Thyroid gland (tissue), 4 donors: ENCODE measurements at regions not wholly inside any gene's neighbourhood (a gene's known extent, or its start where the extent isn't known, plus 50 kb on each side); places are given as distances from the start of the nearest gene placed in this dataset.
A peak's percentile ranks its signal among the peaks of the same experiment; 100 is the strongest.

Experiments
- DNase-seq, 2 donors: peaks; one replicate each; pipeline ENCODE4 v3.0.0-alpha.2; 2019
- H3K27ac ChIP-seq, 3 donors: fragments of 200-600 bp; sonication (generic); 1 replicate in 2 of 3; 2 replicates in 1 of 3; pipeline ENCODE4 v1.5.1; 2016 to 2019; ENCODE audit warnings: mild to moderate bottlenecking in 1 of 3, moderate library complexity in 1 of 3
- H3K27me3 ChIP-seq: fragments of 200-600 bp; sonication (generic); one replicate; pipeline ENCODE4 v1.5.1; 2019
- H3K36me3 ChIP-seq, 2 donors: fragments of 200-600 bp; sonication (generic); one replicate each; pipeline ENCODE4 v1.5.1; 2016 to 2019
- H3K4me1 ChIP-seq, 2 donors: fragments of 200-600 bp; sonication (generic); one replicate each; pipeline ENCODE4 v1.5.1; 2017 to 2019
- H3K4me3 ChIP-seq, 3 donors: fragments of 200-600 bp; sonication (generic); replicated peaks in 1 of 3; 1 replicate in 2 of 3; 2 replicates in 1 of 3; pipeline ENCODE4 v1.5.1; 2016; ENCODE audit warnings: mild to moderate bottlenecking in 1 of 3
- H3K9me3 ChIP-seq: fragments of 200-600 bp; sonication (generic); one replicate; pipeline ENCODE4 v1.5.1; 2017
- CTCF ChIP-seq, 6 experiments: fragments of 200-600 bp in 3 of 6; fragments of 450-650 bp in 3 of 6; sonication (generic) in 3 of 6; IDR thresholded peaks; one replicate each; pipeline ENCODE4 v1.5.1; 2016 to 2019; ENCODE audit warnings: antibody characterized with exemption in 6 of 6, mild to moderate bottlenecking in 2 of 6, inconsistent platforms in 1 of 6, moderate library complexity in 1 of 6
- POLR2A ChIP-seq, 2 donors: fragments of 450-650 bp; IDR thresholded peaks; one replicate each; pipeline ENCODE4 v1.6.1; 2017; ENCODE audit warnings: antibody characterized with exemption in 2 of 2, mild to moderate bottlenecking in 2 of 2, moderate library complexity in 1 of 2
- WGBS, 2 donors: methylation state at CpG; one replicate each; pipeline ENCODE4 v1.1.5; 2017; 5-methylcytosine and 5-hydroxymethylcytosine counted together
- intact Hi-C: fragments of 100-400 bp; cut with DNase I; formaldehyde crosslinking; loops from one replicate; pipeline ENCODE4 v1.15.1; 2023

GRCh38 chr1:245094954-245095353 lies 59.8 kb upstream of the KIF26B start:
- TF ChIP-seq POLR2A (IDR thresholded peaks at IDR 0.05) (no peak), CTCF (IDR thresholded peaks at IDR 0.05) (no peak)
- Histone ChIP-seq H3K4me3 (no peak overlapping the region), H3K36me3 (no peaks in the 10 kb centered on the region), H3K27me3 (no peaks in the 10 kb centered on the region), H3K27ac (peak overlapping the region; percentile 34 to 70 (median 68)), H3K4me1 (peaks cover 34 to 43% of the 10 kb centered on the region in 2 donors), H3K9me3 (no peaks in the 10 kb centered on the region)
- 28 to 50% methylated on average over 5 of the region's 5 CpGs for WGBS, 2 donors
- intact Hi-C loops: no loop called here
- peak; percentile 84 to 91 for DNase-seq

- intact Hi-C loops: no loop called here
- WGBS, 2 donors: 92 to 95% methylated on average over 10 of the region's 10 CpGs
- Histone ChIP-seq H3K9me3 (no peaks in the 10 kb centered on the region), H3K4me3 (no peak overlapping the region), H3K27ac (peak overlapping the region in 1 of 3 donors; percentile 20), H3K36me3 (no peaks in the 10 kb centered on the region), H3K27me3 (no peaks in the 10 kb centered on the region), H3K4me1 (peaks cover 34 to 39% of the 10 kb centered on the region in 2 donors)
- DNase-seq: no peak
- TF ChIP-seq POLR2A (IDR thresholded peaks at IDR 0.05) (no peak), CTCF (IDR thresholded peaks at IDR 0.05) (no peak)
Observed at GRCh38 chr1:245094092-245094491, 60.7 kb upstream of the KIF26B start.

GRCh38 chr1:245092638-245092976 lies 62.2 kb upstream of the KIF26B start:
- Histone ChIP-seq H3K27me3 (no peaks in the 10 kb centered on the region), H3K9me3 (no peaks in the 10 kb centered on the region), H3K4me3 (no peak overlapping the region), H3K4me1 (peaks cover 34 to 39% of the 10 kb centered on the region in 2 donors), H3K27ac (peak overlapping the region; percentile 39 to 61 (median 50)), H3K36me3 (no peaks in the 10 kb centered on the region)
- intact Hi-C loops: no loop called here
- no peak for TF ChIP-seq CTCF (IDR thresholded peaks at IDR 0.05)
- TF ChIP-seq POLR2A (IDR thresholded peaks at IDR 0.05): no peak
- 85 to 89% methylated on average over 5 of the region's 5 CpGs for WGBS, 2 donors
- no peak for DNase-seq

- 65 to 70% methylated on average over 11 to 12 of the region's 12 CpGs for WGBS, 2 donors
- peak overlapping the region; percentile 39 to 61 (median 50) for H3K27ac ChIP-seq
Observed at GRCh38 chr1:245091818-245092637, 62.8 kb upstream of the KIF26B start.

More at GRCh38 chr1:245091818-245092637, 62.8 kb upstream of the KIF26B start:
- Histone ChIP-seq H3K4me1 (peaks cover 34 to 39% of the 10 kb centered on the region in 2 donors), H3K9me3 (no peaks in the 10 kb centered on the region), H3K36me3 (no peaks in the 10 kb centered on the region), H3K4me3 (no peak overlapping the region), H3K27me3 (no peaks in the 10 kb centered on the region)
- intact Hi-C loops: no loop called here
- DNase-seq: peak; percentile 54 to 62
- TF ChIP-seq CTCF (IDR thresholded peaks at IDR 0.05) (no peak), POLR2A (IDR thresholded peaks at IDR 0.05) (no peak)
